HG03039 (cell line): ENCODE measurements at regions not wholly inside any gene's neighbourhood (a gene's known extent, or its start where the extent isn't known, plus 50 kb on each side); places are given as distances from the start of the nearest gene placed in this dataset.
"Not testable (repeated sequence)": the region's sequence is repeated elsewhere in the genome, so short reads cannot be mapped to it uniquely, and the experiment has no call there.

Experiments used
- ATAC-seq: cut with Tn5 transposase; IDR thresholded peaks from one replicate; pipeline ENCODE4 v1.9.1; 2021; ENCODE audit warnings: mild to moderate bottlenecking, moderate library complexity; ENCODE audit not compliant: unreplicated experiment

GRCh38 chr6:21333715-21334114, 259.8 kb upstream of the SOX4 start:
- no peak for ATAC-seq

DNA sequence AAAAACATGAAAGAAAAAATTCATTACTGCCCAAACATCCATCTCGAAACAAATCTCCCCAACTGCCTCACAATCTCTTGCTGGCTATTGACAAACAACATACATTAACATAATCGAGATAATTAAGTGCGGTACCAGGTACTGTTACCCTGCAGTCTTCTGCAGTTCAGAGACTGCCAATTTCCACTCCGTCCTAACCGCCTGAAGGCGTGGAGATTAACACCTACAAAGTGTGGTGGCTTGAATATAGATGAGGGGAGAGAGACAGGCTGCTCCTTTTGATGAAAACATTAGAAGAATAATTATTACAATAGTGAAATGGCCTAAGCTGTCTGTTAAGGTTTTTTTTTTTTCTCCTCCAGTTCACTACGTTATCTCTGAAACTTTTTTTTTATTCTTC, 258.9 kb upstream of the SOX4 start:
- no peak for ATAC-seq

GRCh38 chr6:21335591-21335990, 258.0 kb upstream of the SOX4 start:
- no peak for ATAC-seq

DNA sequence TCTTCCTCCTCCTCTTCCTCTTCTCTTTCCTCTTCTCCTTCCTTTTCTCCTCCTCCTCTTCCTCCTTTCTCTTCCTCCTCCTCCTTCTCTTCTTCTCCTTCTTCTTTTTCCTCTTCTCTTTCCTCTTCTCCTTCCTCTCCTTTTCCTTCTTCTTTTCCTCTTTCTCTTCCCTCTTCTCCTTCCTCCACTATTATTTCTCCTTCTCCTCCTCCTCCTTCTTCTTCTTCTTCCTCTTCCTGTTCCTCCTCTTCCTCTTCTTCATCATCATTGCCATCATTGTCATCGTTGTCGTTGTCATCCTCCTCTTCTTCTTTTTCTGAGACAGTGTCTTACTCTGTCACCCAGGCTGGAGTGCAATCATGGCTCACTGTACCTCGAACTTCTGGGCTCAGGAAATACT, 256.3 kb upstream of the SOX4 start:
- ATAC-seq = no peak

- no peak for ATAC-seq
Observed at GRCh38 chr6:21340573-21340972, 253.0 kb upstream of the SOX4 start.

DNA sequence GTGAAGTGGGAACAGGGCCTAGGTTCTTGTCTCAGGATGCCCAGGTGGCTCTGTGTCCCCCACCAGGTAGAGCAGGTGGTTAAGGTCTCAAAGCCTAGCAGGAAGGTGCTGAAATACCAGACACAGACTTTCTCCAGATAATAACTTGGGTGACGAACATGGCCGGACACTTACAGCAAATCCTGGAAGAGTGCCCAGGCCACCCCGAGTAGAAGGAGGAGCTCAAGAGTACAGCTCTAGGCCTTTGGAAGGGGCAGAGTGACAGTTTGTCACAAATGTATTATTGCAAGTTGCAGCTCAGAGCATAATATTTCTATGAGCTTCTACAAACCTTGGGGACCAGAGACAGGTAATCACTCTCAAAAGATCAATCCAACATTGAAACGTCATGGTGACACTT, 251.6 kb upstream of the SOX4 start:
- no peak for ATAC-seq

- no peak for ATAC-seq
Observed at GRCh38 chr6:21342501-21342900, 251.1 kb upstream of the SOX4 start.

DNA sequence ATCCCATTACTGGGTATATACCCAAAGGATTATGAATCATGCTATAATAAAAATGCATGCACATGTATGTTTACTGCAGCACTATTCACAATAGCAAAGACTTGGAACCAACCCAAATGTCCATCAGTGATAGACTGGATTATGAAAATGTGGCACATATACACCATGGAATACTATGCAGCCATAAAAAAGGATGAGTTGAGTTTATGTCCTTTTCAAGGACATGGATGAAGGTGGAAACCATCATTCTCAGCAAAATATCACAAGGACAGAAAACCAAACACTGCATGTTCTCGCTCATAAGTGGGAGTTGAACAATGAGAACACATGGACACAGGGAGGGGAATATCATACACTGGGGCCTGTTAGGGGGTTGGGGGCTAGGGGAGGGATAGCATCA, 247.8 kb upstream of the SOX4 start:
- ATAC-seq = not testable (repeated sequence)

- no peak for ATAC-seq
Observed at GRCh38 chr6:21348146-21348503, 245.4 kb upstream of the SOX4 start.

DNA sequence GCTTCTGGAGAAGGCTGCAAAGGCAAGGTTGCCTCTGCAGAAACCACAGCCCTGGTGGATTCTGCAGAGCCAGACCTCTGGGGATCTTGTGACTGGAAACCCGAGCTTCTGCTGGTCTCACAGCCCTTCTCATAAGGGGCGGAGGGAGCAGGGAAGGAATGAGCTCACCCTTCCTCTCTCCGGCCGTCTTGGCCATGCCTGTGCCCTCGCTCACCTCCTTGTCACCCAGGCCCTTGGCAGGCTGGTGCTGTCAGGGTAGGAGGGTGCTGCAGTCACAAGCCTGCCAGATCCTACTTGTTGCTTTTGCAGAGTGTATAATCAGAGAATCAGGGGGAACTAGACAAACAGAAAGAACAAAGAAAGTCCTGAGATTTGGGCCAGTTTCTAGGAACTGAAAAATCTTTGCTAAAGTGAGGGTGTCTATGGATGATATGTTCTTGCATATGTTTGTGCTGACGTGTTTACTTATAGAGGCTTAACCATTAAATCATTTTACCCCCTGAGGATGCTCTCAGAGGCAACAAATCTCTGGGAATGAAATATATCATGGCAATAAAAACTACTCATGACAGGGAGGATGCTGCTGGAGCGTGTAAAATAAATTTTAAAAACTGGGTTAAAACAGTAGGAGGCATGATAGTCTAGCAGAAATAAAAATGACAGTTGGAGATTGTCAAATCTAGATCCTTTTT, 244.9 kb upstream of the SOX4 start:
- ATAC-seq = no peak

- no peak for ATAC-seq
Observed at GRCh38 chr6:21349834-21350233, 243.7 kb upstream of the SOX4 start.

DNA sequence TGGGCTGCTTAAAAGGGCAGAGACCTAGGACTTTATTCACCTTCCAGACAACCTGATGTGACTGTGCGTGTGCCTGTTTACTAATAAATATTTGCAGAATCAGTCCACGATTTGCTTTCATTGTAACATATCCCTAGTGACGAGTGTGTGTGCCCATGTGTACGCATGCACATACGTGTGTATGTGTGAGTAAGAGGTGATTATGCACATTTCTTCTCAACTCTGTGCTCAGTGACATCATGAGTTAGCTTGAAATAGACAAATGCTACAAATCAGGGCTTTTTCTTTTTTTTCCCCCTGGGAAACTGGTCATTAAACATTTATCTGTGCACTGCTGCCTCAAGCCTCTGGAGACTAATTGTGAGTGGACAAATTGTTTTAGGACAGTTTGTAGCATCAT, 242.6 kb upstream of the SOX4 start:
- no peak for ATAC-seq

DNA sequence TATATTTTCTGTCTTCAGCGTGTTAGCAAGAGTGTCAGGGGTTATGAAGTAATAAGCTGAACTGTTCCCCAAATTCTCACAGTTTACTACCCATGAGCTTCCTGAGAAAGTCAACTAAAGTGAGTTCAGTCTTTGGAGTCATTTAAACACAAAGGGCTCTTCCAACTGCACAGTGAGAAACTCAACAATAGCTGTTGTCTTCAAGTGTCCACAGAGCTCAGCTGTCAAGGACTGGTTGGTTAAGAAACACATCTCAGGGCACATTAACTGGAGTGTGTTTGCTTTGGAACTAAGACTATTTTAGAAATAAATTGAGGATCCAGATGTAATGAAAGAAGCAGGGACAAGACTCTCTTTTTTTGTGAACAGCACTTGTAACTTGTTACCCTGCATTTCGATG, 241.4 kb upstream of the SOX4 start:
- ATAC-seq = no peak

GRCh38 chr6:21354805-21355238, 238.7 kb upstream of the SOX4 start:
- no peak for ATAC-seq

DNA sequence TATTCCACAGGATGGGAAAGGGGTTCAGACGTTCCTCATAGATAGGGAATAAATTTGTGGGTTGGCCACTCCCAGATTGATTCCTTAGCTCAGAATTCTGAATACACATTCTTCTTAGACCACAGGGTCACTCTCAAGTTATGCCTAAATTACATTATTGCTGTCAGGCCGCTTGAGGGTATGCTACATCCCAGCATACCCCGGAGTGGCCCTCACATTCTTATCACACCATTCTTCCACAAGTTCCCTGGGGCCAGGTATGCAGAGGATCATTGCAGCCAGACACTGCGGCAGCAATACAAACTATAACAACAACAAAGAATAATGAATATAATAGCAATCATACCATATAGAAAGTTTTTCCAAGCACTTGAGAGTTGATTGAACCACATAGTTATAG, 237.9 kb upstream of the SOX4 start:
- ATAC-seq = no peak

GRCh38 chr6:21357262-21357661, 236.3 kb upstream of the SOX4 start:
- no peak for ATAC-seq

DNA sequence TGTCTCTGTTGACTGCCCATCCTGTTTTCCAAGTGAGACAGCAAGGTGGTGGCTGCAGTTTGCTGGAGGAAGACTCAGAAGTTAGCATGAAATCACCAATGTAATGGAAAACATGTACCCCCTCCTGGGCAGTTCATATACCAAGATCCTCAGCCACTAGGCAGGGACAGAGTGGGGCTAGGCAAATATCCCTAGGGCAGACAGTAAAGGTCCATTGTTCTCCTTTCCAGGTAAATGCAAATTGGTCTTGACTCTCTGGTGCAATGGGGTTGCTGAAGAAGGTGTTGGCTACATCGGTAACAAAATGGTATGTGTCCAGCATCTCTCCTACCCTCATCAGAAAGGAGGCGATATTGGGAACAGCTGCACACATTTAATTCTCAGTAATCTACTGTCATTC, 233.6 kb upstream of the SOX4 start:
- ATAC-seq = no peak

- ATAC-seq = no peak
Observed at GRCh38 chr6:21360336-21360735, 233.2 kb upstream of the SOX4 start.

GRCh38 chr6:21367148-21367547, 226.4 kb upstream of the SOX4 start:
- no peak for ATAC-seq

DNA sequence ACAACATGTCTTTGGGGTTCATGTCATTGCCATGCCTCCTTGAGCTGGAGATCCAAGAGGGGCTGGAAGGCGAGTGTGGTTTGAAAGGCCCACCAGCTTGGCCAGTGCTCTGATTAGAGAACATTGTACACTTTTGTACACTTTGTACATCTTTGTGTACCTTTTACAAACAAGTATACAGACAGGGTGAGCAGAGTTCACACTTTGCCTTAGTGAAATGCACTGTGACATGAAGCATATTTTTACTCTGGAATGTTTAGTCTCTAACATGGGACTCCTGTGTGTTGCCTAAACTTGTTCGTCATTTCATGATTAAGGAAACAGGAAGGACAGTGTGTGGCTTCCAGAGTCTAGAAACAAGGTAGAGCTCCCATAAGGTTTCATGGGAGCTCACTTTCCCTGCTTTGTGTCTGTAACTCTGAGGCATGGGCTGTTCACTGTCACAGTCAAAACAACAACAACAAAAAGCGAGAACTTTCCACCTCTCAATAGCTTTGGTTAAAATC, 225.8 kb upstream of the SOX4 start:
- ATAC-seq = no peak

DNA sequence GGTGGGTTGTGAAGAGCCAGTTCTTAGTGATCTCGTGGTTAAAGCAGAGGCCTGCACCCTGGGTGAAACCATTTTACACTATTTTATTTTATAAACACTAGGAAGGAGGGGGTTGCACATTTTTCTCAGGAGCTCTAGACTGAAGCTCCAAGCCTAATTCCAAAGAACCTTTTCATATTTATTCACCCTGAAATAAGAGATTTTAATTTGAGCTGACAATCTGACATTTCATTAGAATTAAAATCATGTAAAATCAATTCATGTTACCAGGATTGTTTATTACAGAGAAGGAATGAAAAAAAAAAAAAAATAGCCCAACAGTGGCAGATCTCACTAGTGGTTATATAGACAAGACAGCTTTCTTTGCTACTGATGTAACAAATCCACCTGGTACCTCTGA, 222.5 kb upstream of the SOX4 start:
- ATAC-seq = no peak

DNA sequence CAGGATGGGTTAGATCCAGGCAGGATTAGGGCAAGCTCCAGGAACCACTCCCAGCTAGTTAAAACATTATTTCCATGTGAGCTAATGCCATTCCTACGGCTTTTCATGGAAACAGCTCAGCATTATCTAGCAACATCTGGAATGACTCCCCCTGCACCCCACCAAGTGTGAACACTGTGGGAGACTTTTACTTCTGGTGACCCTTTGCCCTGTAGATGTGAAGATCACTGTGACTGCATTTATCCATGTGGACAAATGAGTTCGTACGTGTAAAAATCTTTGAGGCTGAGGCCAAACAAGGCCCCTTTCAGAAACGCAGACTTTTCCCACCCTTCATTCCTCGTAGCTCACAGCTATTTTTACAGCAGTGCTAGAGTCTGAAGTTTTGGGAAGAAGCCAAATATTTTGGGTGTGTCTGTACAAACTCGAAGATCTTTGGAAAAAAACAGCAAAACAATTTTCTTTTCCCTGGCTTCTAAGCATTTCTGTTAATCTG, 221.8 kb upstream of the SOX4 start:
- no peak for ATAC-seq
